Uterus (tissue), 3 donors: ENCODE measurements at regions not wholly inside any gene's neighbourhood (a gene's known extent, or its start where the extent isn't known, plus 50 kb on each side); places are given as distances from the start of the nearest gene placed in this dataset.

Experiments
- DNase-seq, 2 donors: peaks; one replicate each; pipeline ENCODE4 v3.0.0-alpha.2; 2019 to 2020
- H3K27ac ChIP-seq, 2 donors: fragments of 200-600 bp; sonication (generic); 1 replicate in 1 of 2; 2 replicates in 1 of 2; pipeline ENCODE4 v1.5.1; 2016 to 2018
- H3K27me3 ChIP-seq, 2 donors: fragments of 200-600 bp; sonication (generic); one replicate each; pipeline ENCODE4 v1.5.1; 2018 to 2019; ENCODE audit warnings: control low read depth in 1 of 2
- H3K36me3 ChIP-seq, 2 donors: fragments of 200-600 bp; sonication (generic); one replicate each; pipeline ENCODE4 v1.5.1; 2019; ENCODE audit warnings: control low read depth in 1 of 2
- H3K4me1 ChIP-seq, 2 donors: fragments of 200-600 bp; sonication (generic); one replicate each; pipeline ENCODE4 v1.5.1; 2018 to 2019; ENCODE audit warnings: control low read depth in 1 of 2
- H3K4me3 ChIP-seq, 2 donors: fragments of 200-600 bp; sonication (generic); 1 replicate in 1 of 2; 2 replicates in 1 of 2; pipeline ENCODE4 v1.5.1; 2018 to 2019; ENCODE audit warnings: mild to moderate bottlenecking in 1 of 2
- H3K9me3 ChIP-seq, 2 donors: fragments of 200-600 bp; sonication (generic); one replicate each; pipeline ENCODE4 v1.5.1; 2019; ENCODE audit warnings: control low read depth in 1 of 2
- POLR2A ChIP-seq, 2 donors: fragments of 450-650 bp; IDR thresholded peaks; one replicate each; pipeline ENCODE4 v1.6.1; 2016; ENCODE audit warnings: antibody characterized with exemption in 2 of 2, mild to moderate bottlenecking in 1 of 2, moderate library complexity in 1 of 2
- intact Hi-C: fragments of 100-400 bp; cut with DNase I; formaldehyde crosslinking; loops from one replicate; pipeline ENCODE4 v1.15.1; 2023; ENCODE audit warnings: low total_unique reads
- TF ChIP-seq, protein P1 (sequence below), 4 experiments: fragments of 200-600 bp in 2 of 4; fragments of 450-650 bp in 2 of 4; sonication (generic) in 2 of 4; IDR thresholded peaks; one replicate each; pipeline ENCODE4 v1.5.1; 2016 to 2019; ENCODE audit warnings: antibody characterized with exemption in 4 of 4, mild to moderate bottlenecking in 2 of 4, moderate library complexity in 1 of 4
- donor health status: DM: yes; HTN: yes; CAD: no.

DNA sequence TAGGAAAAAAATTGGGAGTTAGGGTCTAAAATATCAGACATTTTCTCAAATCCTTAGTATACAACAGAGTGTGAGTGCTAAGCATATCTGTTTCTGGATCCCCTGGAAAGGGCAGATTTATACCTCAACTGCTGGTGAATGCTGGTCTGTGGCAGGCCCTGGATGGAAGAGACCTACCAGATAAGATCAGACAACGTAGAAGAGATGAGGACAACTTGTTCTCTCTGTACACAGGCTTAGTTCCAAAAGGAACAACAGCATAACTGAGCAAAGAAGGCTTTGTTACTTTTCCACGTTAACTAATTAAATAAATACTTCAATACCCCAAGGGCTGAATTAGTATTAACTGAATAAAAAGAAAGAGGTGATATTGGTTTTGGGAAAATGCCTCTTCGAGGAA, 1277.3 kb downstream of the SLITRK5 start:
- Histone ChIP-seq H3K4me3 (no peak overlapping the region), H3K36me3 (no peaks in the 10 kb centered on the region), H3K27ac (no peak overlapping the region), H3K27me3 (no peaks in the 10 kb centered on the region), H3K9me3 (no peaks in the 10 kb centered on the region), H3K4me1 (no peaks in the 10 kb centered on the region)
- TF ChIP-seq, protein P1, sequence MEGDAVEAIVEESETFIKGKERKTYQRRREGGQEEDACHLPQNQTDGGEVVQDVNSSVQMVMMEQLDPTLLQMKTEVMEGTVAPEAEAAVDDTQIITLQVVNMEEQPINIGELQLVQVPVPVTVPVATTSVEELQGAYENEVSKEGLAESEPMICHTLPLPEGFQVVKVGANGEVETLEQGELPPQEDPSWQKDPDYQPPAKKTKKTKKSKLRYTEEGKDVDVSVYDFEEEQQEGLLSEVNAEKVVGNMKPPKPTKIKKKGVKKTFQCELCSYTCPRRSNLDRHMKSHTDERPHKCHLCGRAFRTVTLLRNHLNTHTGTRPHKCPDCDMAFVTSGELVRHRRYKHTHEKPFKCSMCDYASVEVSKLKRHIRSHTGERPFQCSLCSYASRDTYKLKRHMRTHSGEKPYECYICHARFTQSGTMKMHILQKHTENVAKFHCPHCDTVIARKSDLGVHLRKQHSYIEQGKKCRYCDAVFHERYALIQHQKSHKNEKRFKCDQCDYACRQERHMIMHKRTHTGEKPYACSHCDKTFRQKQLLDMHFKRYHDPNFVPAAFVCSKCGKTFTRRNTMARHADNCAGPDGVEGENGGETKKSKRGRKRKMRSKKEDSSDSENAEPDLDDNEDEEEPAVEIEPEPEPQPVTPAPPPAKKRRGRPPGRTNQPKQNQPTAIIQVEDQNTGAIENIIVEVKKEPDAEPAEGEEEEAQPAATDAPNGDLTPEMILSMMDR (IDR thresholded peaks at IDR 0.05) = no peak
- TF ChIP-seq POLR2A (IDR thresholded peaks at IDR 0.05) = no peak
- no peak for DNase-seq
- intact Hi-C loops = no loop called here

DNA sequence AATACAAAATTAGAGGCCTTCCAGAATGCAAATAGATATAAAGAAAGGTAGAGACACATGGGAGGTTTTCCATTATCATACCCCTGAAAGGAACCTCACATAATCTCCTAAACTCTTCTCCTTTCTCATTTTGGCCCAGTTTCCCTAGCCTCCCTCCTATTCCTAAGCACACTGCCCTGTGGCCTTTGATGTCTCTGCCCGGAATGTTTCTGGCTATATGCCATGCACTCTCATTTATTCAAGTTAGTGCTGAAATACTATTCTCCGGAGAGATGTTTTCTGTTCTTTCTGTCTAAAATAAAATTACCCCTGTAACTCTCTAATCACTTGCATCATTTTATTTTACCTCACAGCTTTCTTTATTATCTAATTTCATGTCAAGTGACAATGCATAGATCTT, 1287.7 kb downstream of the SLITRK5 start:
- Histone ChIP-seq H3K4me1 (no peaks in the 10 kb centered on the region), H3K9me3 (no peaks in the 10 kb centered on the region), H3K27ac (no peak overlapping the region), H3K36me3 (no peaks in the 10 kb centered on the region), H3K4me3 (no peak overlapping the region), H3K27me3 (no peaks in the 10 kb centered on the region)
- DNase-seq = no peak
- intact Hi-C loops = no loop called here
- no peak for TF ChIP-seq POLR2A (IDR thresholded peaks at IDR 0.05)
- TF ChIP-seq, protein P1 (IDR thresholded peaks at IDR 0.05) = no peak

DNA sequence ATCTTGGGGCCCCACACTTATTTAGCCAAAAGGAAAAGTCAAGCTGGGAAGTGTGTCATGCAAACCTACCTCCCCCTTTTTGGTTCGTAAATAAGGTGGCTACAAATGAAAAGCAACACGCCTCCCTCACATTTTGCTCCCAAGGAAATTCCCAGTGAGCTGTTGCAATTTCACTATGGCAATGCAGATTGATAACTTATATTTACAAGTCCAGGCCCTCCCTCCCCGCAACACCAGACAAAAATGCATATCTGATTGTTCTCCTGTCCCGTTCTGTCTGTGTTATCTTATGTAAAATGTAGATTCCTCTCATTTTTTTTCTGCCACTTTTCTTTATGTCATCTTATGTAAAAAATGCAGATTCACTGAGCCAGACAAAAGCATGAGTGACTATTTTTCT, 1305.3 kb downstream of the SLITRK5 start:
- Histone ChIP-seq H3K36me3 (no peaks in the 10 kb centered on the region), H3K4me1 (no peaks in the 10 kb centered on the region), H3K9me3 (no peaks in the 10 kb centered on the region), H3K4me3 (no peak overlapping the region), H3K27ac (no peak overlapping the region), H3K27me3 (no peaks in the 10 kb centered on the region)
- TF ChIP-seq POLR2A (IDR thresholded peaks at IDR 0.05) = no peak
- TF ChIP-seq, protein P1 (IDR thresholded peaks at IDR 0.05) = no peak
- intact Hi-C loops = no loop called here
- no peak for DNase-seq

DNA sequence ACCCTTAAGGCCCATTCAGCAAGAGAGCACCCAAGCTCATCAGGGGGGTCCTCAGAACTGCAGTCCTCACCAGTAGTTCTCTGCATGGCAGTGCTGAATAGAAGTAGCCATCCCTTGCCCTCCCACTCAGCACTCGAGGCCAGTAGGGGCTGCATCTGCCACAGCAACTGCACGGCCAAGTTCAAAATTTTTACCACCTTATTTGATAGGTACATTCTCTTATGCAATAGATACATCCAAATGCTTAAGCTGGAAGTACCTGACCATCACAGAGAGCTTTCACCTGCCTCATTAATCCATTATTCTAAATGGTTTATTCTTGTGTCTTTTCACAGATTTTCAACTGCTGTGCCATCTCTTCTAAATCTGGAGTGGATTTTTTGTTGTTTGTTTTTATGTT, 1307.4 kb downstream of the SLITRK5 start:
- no peaks in the 10 kb centered on the region for H3K4me1 ChIP-seq
- no peaks in the 10 kb centered on the region for H3K9me3 ChIP-seq
- H3K27ac ChIP-seq = no peak overlapping the region
- TF ChIP-seq, protein P1 (IDR thresholded peaks at IDR 0.05) = no peak
- no peak for TF ChIP-seq POLR2A (IDR thresholded peaks at IDR 0.05)
- H3K27me3 ChIP-seq = no peaks in the 10 kb centered on the region
- DNase-seq = no peak
- intact Hi-C loops = no loop called here
- no peak overlapping the region for H3K4me3 ChIP-seq
- H3K36me3 ChIP-seq = no peaks in the 10 kb centered on the region

DNA sequence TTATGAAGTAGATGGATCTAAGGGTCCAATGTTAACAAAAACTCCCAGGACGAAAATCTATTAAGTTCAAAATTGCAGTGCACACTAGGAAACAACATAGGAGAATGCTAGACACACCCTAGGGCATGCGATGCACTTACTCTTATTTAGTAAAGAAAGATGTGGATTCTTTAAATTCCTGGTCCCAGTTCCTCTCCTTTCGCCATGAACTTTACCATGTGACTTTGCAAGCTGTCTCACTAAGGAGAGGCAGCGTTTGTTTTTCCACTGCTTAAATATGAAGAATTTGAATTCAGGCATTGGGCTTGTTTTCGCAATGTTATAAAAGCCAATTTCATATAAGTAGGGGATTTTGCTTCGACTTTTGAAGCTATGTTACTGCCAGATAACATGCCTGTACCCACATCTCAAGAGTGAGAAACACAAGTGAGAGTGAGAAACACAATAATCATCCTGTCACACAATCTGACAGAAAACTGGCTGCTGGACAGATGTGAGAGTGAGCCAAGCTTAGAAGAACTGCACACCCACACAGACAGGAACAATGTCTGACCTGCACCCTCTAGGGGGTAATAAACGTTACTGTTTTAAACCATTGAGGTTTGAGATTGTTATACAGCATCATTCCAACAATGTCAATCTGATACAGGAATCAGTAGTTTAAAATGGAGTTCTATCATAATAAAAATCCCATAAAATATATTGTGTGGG, 1308.4 kb downstream of the SLITRK5 start:
- Histone ChIP-seq H3K4me3 (no peak overlapping the region), H3K4me1 (no peaks in the 10 kb centered on the region), H3K27ac (no peak overlapping the region), H3K27me3 (no peaks in the 10 kb centered on the region), H3K9me3 (no peaks in the 10 kb centered on the region), H3K36me3 (no peaks in the 10 kb centered on the region)
- intact Hi-C loops = no loop called here
- no peak for DNase-seq
- TF ChIP-seq POLR2A (IDR thresholded peaks at IDR 0.05) = no peak
- TF ChIP-seq, protein P1 (IDR thresholded peaks at IDR 0.05) = no peak
